Lower leg skin (tissue), 3 donors: ENCODE measurements at regions not wholly inside any gene's neighbourhood (a gene's known extent, or its start where the extent isn't known, plus 50 kb on each side); places are given as distances from the start of the nearest gene placed in this dataset.

ENCODE experiments used
- CTCF ChIP-seq, 3 donors: fragments of 450-650 bp; IDR thresholded peaks; one replicate each; pipeline ENCODE4 v1.5.1; 2016; ENCODE audit warnings: antibody characterized with exemption in 3 of 3, mild to moderate bottlenecking in 3 of 3, moderate library complexity in 2 of 3
- POLR2A ChIP-seq, 2 donors: fragments of 450-650 bp; IDR thresholded peaks; one replicate each; pipeline ENCODE4 v1.6.1; 2016 to 2017; ENCODE audit warnings: antibody characterized with exemption in 2 of 2, mild to moderate bottlenecking in 1 of 2, moderate library complexity in 1 of 2

- no peak for TF ChIP-seq POLR2A (IDR thresholded peaks at IDR 0.05)
- TF ChIP-seq CTCF (IDR thresholded peaks at IDR 0.05): no peak
These were observed 139.0 kb downstream of the TM9SF2 start for GRCh38 chr13:99640260-99640659.
